CD4-positive, alpha-beta T cell treated with Interleukin-12 subunit alpha and Interleukin-12 subunit beta, for 1 hour (primary cell): ENCODE measurements at regions not wholly inside any gene's neighbourhood (a gene's known extent, or its start where the extent isn't known, plus 50 kb on each side); places are given as distances from the start of the nearest gene placed in this dataset.
A peak's percentile ranks its signal among the peaks of the same experiment; 100 is the strongest.

Source experiments
- DNase-seq: peaks from one replicate; pipeline ENCODE4 v3.0.0-alpha.2; 2020

DNA sequence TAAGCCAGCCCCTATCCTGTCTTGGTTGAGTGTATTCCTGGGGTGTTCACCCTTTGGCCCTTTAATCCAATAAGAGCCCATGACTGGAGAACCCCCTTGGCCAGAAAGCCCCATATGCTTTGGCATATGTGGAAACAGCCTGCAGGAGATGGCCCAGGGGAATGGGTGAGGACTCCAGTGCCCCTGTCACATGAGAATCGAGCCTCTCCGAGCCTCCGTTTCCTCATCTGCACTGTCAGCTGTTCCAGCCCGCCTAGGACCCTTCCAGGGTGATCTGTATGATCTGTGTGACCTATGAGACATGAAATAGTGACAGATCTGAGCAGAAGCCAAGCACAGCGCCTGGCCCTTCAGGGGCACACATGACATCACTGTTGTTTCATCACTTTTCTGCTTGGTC lies 300.7 kb downstream of the ZNF536 start:
- no peak for DNase-seq

DNA sequence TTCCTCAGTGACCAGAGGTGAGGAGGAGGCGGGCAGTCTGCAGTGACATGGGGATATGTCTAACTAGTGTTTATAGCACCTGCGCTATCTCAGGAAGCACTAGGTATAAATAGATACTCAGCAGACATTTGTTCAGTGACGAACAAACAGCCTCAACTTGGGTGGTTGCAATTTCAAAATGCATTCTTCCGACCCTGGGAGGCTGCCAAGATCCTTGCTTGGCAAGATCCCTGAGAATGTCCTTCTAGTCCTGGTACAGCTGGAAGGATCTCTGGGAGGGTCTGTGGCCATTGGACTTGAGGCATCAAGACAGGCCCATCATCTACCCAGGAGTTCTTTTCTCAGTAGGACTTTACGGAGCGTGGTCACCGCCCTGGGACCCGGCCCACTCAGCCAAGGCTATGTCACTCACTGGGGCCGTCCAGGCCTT lies 299.5 kb downstream of the ZNF536 start:
- DNase-seq = no peak

DNA sequence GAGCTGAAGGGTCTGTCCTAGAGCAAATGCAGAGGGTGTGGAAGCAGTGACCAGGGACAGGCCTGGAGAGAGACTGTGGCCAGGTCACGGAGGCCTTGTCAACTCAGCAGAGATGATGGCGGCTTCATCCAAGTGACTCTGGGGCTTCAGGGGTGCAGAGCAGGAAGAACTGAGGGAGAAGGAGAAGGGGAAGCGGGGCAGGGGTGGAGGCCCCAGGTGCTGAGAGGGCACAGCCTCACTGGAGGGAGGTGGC lies 299.1 kb downstream of the ZNF536 start:
- no peak for DNase-seq

GRCh38 chr19:30670562-30671366 lies 298.6 kb downstream of the ZNF536 start:
- DNase-seq = no peak

GRCh38 chr19:30670011-30670329 lies 297.8 kb downstream of the ZNF536 start:
- no peak for DNase-seq

DNA sequence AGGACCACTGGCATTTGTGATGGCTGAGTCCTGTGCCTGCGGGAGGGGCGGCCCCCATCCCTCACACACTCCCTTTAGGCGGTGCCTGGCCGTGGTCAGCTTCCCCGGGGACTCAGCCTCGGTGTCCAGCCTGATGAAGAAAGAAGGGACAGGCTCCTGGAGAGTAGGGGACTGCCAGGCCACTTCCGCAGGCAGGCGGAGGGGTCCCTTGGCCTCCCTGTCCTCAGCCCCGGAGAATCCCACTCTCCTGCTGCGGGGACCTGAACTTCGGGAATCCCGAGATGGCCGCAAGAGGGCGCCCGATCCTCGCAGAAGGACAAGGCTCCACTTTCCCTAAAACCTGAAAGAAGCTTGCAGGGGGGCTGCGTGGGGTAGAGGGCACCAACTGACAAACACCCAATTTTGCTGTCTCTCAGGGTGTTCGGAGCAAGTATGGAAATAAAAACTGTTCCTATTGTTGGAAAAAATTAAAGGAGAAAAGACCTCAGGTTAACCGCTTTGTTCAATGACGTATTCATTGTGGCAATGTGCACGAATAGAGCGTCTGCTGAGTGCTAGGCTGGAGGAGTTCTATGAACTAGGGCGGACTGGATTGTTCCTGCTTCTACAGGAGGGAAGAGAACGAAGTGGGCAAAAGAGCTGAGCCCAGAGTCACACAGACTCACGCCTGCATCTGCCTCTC lies 297.3 kb downstream of the ZNF536 start:
- peak; percentile 30 for DNase-seq

GRCh38 chr19:30668521-30669155 lies 296.5 kb downstream of the ZNF536 start:
- DNase-seq = no peak

DNA sequence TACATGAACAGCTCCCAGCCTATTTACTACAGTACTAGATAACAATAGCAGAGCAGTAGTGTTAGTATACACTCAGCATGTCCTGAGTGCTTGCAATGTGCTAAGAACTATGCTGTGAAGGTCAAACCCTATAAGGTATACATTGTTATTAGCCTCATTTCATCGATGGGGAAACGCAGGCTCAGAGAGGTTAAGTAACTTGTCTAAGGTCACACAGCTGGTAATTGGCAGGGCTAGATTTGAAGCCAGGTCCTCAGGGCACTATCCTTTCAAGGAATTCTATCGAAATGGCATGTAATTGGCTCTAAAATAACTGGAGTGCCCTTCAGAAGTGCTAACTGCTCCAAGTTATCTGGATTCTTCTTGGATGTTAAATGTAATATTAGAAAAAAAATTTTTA lies 295.6 kb downstream of the ZNF536 start:
- no peak for DNase-seq

- DNase-seq = no peak
These were observed 295.0 kb downstream of the ZNF536 start for GRCh38 chr19:30667227-30667626.

GRCh38 chr19:30666301-30666803 lies 294.2 kb downstream of the ZNF536 start:
- peak; percentile 30 for DNase-seq

- no peak for DNase-seq
These were observed 293.3 kb downstream of the ZNF536 start for GRCh38 chr19:30665449-30665848.

DNA sequence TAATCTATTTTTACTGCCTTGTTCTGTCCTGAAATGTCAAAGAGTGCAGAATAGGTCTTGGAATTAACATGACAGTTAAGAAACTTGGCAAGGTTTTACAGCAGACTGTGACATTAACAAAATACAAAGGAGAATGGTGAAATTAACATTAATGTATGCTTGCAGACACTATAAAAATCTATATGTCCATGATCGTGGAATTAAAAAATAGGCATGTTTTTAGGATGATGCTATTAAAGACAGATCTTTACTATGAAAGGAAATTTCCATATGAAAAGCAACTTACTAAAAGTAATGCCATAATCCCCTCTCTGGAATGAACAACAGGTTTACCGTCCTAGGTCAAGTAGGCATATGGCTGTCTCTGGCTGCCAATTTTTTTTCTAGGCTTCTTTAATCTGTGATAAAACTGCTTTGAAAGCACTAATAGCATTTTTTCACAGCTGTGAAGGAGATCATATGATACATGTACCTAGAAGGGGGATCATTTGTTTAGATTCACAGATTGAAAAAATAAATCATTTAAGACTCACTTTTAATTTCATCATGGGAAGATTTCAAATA lies 291.5 kb downstream of the ZNF536 start:
- no peak for DNase-seq

GRCh38 chr19:30662211-30662861 lies 290.2 kb downstream of the ZNF536 start:
- no peak for DNase-seq

- no peak for DNase-seq
These were observed 287.5 kb downstream of the ZNF536 start for GRCh38 chr19:30659638-30660037.

DNA sequence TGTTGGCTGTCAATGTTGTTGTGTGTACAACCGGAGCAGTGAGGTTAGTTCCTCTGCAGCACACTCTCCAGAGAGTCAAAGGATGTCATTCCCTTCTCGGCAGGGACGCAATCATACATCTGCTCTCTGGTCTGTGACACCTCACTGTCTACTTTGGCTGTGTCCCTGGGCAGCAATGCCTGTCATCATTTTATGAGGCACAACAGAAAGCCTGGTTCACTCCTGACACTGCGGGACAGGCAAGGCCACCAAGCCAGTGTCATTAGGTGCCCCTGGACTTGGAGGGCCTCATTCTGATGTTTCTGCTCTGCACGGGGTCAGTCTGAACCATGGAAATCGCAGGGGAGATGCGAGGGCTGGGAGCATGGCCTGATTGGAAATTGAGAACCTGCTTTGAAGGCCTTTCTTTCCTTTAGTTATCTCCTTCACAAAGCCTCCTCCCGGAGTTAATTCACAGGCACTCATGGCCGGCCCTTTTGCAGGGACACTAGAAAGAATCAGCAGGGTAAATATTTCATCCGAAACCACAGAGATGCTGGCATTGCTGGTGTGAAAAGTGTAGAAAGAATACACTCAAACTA lies 284.4 kb downstream of the ZNF536 start:
- DNase-seq = no peak

- no peak for DNase-seq
These were observed 281.6 kb downstream of the ZNF536 start for GRCh38 chr19:30653646-30654386.

DNA sequence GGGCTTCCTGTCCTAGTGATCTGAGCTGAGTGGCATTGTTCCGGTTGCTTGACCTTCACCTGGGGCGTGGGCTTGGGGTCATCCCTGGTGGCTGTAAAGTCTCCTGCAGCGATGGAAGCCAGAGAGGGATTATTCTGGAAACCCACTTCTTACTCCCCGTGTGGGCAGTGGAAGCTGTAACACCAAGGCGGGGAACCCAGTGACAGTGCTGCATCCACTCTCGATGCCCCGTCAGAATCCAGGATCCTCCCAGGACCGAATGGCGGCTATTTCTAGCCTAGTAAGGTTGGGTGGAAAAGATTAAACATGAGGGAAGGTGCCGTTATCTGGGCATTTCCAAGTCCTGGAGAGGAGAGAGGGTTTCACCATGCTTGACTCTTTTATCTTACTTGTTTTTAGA lies 280.6 kb downstream of the ZNF536 start:
- no peak for DNase-seq

DNA sequence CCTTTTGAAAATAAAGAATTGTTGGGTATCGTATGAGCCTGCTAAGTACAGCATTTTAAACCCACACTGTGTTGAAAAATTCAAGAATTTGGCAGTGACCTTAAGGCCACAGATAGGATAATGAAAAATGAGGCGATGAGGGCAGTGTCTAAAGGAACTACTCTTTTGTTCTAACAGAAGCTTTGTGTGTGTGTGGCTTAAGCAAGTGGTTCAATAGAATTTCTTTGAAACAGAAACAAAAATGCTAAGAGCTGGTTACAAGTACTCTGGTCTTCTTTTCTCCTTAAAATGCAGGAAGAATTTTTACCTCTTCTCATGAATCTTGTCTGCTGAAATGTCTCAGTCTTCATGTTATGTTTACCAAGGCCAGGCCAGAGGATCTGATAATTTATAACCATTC lies 279.5 kb downstream of the ZNF536 start:
- DNase-seq = no peak

GRCh38 chr19:30651066-30651465 lies 278.9 kb downstream of the ZNF536 start:
- no peak for DNase-seq

GRCh38 chr19:30649934-30650614 lies 277.9 kb downstream of the ZNF536 start:
- peak; percentile 20 for DNase-seq
